Activated CD4-positive, alpha-beta T cell treated with anti-CD3 and anti-CD28 coated beads, Interleukin-10, Interleukin-2, amounts not matched to agents 100 ng/mL and 50 ng/mL, durations not matched to agents 16 hours and 8 hours (primary cell): ENCODE measurements at regions not wholly inside any gene's neighbourhood (a gene's known extent, or its start where the extent isn't known, plus 50 kb on each side); places are given as distances from the start of the nearest gene placed in this dataset.
"Not testable (repeated sequence)": the region's sequence is repeated elsewhere in the genome, so short reads cannot be mapped to it uniquely, and the experiment has no call there.

ENCODE experiments used
- DNase-seq: peaks from one replicate; pipeline ENCODE4 v3.0.0-alpha.2; 2020

DNA sequence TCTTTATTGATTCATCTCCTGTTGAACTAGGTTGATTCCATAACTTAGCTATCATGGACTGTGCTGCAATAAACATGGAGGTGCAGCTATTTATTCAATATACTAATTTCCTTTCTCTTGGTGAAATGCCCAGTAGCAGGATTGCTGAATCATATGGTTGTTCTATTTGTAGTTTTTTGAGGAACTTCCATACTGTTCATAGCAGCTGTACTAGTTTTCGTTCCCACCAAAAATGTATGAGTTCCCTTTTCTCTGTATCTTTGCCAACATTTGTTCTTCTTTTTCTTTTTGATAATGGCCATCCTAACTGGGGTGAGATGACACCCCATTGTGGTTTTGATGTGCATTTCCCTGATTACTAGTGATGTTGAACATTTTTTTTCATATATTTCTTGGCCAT lies 87.2 kb upstream of the NAV2 start:
- DNase-seq: no peak

DNA sequence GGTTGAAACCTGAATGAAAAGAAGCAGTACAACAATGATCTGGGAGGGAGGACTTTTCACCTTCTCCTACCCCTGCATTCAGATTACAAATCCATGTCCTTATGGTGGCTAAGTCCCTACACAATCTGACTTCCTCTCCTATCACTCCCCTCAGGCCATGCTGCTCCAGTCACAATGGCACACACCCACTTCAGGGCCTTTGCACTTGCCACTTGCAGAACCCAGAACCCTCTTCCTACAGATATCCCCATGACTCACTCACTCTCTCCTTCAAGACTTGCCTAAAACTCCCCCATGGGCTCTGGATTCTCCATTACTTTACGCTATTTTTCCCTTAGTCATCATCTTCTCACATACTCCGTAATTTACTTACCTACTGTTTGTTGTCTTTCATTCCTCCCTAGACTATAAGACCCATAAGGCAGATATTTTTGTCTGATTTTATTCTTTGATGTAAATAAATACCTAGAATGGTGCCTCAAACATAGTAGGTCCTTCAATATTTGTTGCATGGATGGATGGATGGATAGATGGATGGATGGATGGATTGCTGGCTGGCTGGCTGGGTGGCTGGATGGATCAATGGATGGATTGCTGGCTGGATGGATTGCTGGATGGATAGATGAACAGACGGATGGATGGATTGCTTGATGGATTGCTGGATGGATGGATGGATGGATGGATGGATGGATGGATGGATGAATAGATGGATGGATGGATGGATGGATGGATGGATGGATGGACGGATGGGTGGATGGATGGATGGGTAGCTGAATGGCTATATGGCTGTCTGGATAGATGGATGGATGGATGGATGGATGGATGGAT lies 94.7 kb upstream of the NAV2 start:
- no peak for DNase-seq

GRCh38 chr11:19615341-19616183 lies 97.1 kb upstream of the NAV2 start:
- DNase-seq: no peak

- DNase-seq: no peak
Observed at GRCh38 chr11:19614370-19614940, 98.2 kb upstream of the NAV2 start.

- not testable (repeated sequence) for DNase-seq
Observed at GRCh38 chr11:19612025-19612424, 100.6 kb upstream of the NAV2 start.

DNA sequence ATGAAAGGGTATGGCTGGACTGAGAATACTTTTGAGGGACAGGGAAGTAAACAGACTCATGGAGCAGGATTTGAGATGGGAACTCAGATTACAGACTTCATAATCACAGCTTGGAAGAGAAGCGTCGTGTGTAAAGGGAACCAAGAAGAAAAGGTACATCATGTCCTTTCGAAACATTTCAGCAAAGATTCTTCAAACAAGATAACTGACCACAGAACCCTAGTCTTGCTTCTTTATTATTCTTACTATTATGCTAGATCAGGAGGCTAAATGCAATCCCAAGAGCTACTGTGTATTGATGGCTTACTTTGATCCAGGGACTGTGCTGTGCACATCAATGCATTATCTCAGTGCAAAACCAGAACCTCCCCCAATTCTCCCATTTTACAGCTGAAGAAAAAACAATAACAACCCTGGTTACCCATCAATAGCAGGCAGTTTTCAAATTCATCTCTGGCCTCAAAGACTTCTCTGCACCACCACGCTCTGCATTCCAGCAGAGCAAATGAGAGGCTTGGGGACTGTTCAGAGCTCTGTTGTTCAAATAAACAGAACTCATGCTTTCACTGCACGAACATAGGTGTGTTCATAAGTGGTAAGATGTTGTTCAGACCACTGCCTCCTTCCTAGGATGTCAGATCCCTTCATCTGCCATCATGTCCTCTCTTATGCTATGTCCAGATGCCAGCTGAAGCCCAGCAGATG lies 104.8 kb upstream of the NAV2 start:
- no peak for DNase-seq

- DNase-seq: no peak
Observed at GRCh38 chr11:19606856-19607655, 105.6 kb upstream of the NAV2 start.

DNA sequence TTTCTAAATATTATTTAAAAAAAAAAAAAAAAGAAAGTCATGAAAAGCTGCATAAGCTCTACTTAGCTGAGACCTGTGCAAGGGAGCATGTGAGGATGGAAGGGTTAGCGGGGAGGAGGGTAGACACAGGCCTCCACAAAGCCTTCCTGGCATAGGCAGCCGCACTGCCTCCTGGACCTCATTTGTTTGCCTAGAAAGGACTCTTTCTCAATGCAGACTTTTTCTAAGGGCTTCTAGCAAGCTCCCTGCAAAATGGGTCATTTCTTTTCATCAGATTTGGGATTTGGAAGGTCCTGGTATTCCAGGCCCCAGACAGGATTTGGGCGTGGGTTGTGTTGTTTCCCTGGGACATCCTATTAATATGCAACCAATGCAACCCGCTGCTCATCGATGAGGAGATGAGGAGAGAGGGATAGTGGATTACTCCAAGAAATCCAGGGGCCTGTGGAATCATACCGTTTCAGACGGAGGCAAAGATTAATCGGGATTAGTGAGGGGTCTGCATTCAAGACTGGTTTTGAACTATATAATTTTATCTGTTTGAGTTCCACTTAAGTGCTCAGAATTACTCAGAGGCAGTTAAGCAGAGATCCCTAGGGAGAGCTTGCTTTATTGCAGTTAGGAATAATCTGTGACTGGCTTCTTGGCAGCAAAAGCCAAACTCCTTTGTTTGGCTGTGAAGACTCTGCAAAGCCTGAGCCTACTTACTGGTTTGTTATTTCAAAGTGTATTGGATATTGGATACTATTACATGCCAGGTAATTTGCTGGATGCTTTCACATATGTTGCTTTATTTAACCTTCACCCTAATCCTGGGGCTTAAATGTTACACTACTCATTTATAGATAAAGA lies 106.9 kb upstream of the NAV2 start:
- no peak for DNase-seq

- no peak for DNase-seq
Observed at GRCh38 chr11:19604679-19605375, 107.8 kb upstream of the NAV2 start.

DNA sequence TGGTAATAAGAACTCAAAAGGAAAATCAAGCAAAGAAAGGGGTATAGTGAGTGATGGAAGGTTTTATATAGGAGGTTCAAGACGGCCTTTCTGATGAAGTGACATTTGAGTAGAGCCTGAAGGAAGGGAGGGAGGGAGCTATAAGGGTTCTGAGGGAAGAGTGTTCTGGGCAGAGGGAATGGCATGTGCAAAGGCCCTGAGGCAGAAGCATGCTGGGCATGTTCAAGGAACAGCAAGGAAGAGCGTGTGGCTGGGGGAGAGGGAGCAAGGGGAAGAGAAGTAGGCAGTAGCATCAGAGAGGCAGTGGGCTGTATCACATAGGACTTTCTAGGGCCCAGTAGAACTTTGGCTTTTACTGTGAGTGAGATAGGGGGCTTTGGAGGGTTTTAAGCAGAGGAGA lies 108.9 kb upstream of the NAV2 start:
- no peak for DNase-seq

DNA sequence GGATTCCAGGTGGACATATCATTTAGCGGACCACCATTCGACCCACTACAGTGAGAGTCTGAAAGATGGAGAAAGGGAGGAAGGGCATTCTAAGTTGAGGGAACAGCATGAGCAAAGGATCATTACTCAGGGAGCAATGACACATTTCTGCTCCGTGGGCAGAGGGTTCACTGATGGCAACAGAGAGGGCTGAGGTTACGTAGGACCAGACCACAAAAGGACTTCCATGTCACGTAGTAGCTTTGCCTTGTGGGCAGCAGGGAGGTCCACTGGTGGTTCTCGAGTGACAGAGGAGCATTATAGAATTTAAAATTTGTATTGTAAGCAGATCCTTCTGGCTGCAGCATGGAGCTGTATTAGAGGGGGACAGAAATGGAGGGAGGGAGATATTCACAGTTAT lies 109.7 kb upstream of the NAV2 start:
- no peak for DNase-seq

DNA sequence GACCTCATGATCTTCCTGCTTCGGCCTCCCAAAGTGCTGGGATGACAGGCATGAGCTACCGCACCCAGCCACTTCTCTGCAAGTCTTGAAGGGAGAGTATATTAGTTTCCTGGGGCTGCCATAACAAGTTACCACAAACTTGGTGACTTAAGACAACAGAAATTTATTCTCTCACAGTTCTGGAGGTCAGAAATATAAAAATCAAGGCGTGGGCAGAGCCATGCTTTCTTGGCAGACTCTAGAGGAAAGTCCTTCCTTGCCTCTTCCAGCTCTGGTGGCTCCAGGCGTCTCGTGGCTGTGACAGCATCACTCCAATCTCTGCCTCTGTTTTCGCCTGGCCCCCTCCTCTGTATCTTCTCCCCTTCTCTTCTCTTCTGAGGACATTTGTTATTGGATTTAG lies 110.2 kb upstream of the NAV2 start:
- DNase-seq: no peak

- no peak for DNase-seq
Observed at GRCh38 chr11:19601235-19601634, 111.4 kb upstream of the NAV2 start.

GRCh38 chr11:19599681-19600080 lies 113.0 kb upstream of the NAV2 start:
- DNase-seq: no peak

GRCh38 chr11:19598876-19599486 lies 113.7 kb upstream of the NAV2 start:
- no peak for DNase-seq

DNA sequence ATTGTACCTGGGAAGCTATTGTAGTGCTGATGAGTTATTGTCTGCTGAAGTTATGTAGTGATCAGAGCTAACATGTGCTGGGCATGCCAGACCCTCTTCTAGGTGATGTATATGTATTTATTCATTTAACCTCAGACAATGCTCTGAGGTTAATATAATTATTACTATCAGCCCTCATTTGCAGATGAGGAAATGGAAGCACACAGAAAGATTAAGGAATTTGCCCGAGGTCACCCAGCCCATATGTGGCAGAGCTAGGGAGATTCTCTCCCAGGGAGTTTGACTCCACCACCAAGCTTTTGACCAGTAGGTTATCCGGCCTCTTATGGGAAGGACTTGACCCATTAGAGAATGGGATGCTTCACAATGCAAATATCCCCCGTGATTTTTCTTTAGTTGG lies 114.2 kb upstream of the NAV2 start:
- DNase-seq: no peak

DNA sequence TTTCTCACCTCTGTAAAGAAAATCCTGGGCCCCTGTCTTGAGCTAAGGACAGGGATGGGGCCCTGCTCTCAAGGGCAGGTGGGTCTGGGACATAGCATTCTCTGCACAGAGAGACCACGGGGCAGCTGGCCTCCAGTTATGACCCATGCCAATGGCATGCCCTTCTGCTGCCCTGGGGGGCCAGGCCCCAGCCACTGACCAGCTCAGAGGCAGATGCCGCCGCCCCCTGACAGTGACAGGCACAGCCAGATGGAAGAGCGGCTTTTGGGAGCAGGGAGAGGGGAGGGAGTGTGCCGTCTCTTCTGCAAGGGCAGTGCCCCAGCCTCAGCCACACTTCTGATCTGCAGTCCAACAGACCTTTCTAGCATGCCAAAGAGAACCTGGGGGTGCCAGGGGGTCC lies 114.8 kb upstream of the NAV2 start:
- no peak for DNase-seq

DNA sequence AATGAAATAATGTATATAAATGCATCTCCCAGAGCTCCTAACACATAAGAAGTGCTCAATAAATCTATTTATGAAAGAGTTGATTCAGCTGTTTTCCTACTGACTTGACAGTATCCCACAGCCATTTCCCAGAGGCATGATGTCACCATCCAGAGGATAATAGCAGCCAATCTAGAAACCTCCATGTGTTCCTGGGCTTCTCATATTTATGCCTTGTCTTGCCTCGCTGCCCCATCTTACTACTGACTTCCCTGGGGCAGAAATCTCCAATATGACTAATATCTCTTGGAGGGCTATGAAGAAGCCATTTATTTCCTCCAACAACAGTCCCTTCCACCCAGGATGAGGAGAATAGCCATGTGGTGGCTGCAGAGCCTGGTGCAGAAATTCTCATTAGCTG lies 115.4 kb upstream of the NAV2 start:
- DNase-seq: no peak

DNA sequence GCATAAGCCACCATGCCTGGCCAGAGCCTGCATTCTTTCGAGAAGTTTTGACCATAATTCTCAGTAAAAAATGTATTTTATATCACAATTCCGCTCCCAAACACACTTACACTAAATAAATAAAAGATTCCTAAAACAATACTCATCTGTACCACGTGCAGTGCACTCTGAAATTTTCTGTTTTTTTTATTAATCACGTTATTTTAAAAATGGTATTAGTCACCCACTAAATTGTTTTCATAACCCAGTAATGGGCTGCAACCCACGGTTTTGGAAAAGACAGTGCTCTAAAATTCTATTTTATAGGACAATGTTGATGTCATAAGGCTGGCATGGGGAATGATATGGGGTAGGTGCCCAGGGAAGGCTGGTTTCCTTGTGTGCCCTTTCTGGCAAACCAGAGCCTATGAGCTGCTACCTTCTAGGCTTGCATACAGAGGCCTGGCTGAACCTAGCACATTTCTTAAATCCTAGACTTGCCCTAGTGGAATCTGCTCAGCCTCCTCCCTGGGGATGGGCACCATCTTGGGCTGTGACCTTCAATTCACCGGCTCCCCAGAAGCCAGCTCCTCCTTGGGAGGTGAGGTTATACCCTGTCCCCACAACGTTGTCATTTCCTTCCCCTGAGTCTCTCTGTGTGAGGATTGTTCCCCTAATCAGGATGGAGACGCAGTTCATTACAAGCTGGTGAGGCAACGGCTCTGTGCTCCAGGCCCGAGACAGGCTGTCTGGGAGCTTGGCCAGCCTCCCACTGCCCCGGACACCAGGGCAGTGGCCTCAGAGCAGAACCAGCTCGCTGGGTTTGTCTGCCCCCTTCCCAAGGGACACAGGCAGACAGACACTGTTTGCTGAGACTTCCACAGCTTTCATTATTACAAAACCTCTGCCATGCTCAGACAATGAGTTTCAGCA lies 116.5 kb upstream of the NAV2 start:
- DNase-seq: no peak
